ENCODE measurements at regions not wholly inside any gene's neighbourhood (a gene's known extent, or its start where the extent isn't known, plus 50 kb on each side); places are given as distances from the start of the nearest gene placed in this dataset.

GRCh38 chr4:164617911-164618310 lies 136.0 kb upstream of the SMIM31 start:
- H3K27me3 ChIP-seq (ENCODE audit: control insufficient read depth, insufficient read depth, low read length): no peaks in the 10 kb centered on the region
- H3K36me3 Mint-ChIP-seq: no peaks in the 10 kb centered on the region
- no peak overlapping the region for H3K4me3 ChIP-seq (ENCODE audit: low read length)
- H3K9me3 ChIP-seq (ENCODE audit: control insufficient read depth, insufficient read depth, low read length): peaks cover 3% of the 10 kb centered on the region
- TF ChIP-seq CTCF (IDR thresholded peaks at IDR 0.05): no peak
- intact Hi-C loops (cut with micrococcal nuclease): no loop called here
- ATAC-seq (no peak), DNase-seq (no peak)
- peaks cover 2 to 6% of the 10 kb centered on the region in 2 donors for H3K9me3 Mint-ChIP-seq
- no peaks in the 10 kb centered on the region for H3K4me1 Mint-ChIP-seq
- 77% methylated on average over 3 of the region's 3 CpGs for WGBS (ENCODE audit: insufficient coverage)
- no peaks in the 10 kb centered on the region for H3K27me3 Mint-ChIP-seq (ENCODE audit: low read depth in 2 of 2)
- no peak overlapping the region for H3K27ac ChIP-seq (ENCODE audit: low read length)
- H3K4me1 ChIP-seq (ENCODE audit: control insufficient read depth, insufficient read depth, low read length): no peaks in the 10 kb centered on the region
- H3K4me3 Mint-ChIP-seq: no peak overlapping the region
- no peaks in the 10 kb centered on the region for H3K36me3 ChIP-seq (ENCODE audit: control insufficient read depth, insufficient read depth, low read length)
- H3K27ac Mint-ChIP-seq: no peak overlapping the region

GRCh38 chr4:164621886-164622521 lies 131.9 kb upstream of the SMIM31 start:
- TF ChIP-seq CTCF (IDR thresholded peaks at IDR 0.05): no peak
- H3K27ac Mint-ChIP-seq: no peak overlapping the region
- Histone ChIP-seq H3K27ac (ENCODE audit: low read length) (no peak overlapping the region), H3K27me3 (ENCODE audit: control insufficient read depth, insufficient read depth, low read length) (no peaks in the 10 kb centered on the region), H3K36me3 (ENCODE audit: control insufficient read depth, insufficient read depth, low read length) (no peaks in the 10 kb centered on the region), H3K4me3 (ENCODE audit: low read length) (no peak overlapping the region), H3K9me3 (ENCODE audit: control insufficient read depth, insufficient read depth, low read length) (peaks cover 10% of the 10 kb centered on the region), H3K4me1 (ENCODE audit: control insufficient read depth, insufficient read depth, low read length) (no peaks in the 10 kb centered on the region)
- intact Hi-C loops (cut with micrococcal nuclease): no loop called here
- ATAC-seq: no peak
- WGBS (ENCODE audit: insufficient coverage): 87% methylated on average over 3 of the region's 4 CpGs
- H3K27me3 Mint-ChIP-seq (ENCODE audit: low read depth in 2 of 2): no peaks in the 10 kb centered on the region
- no peaks in the 10 kb centered on the region for H3K4me1 Mint-ChIP-seq
- no peaks in the 10 kb centered on the region for H3K36me3 Mint-ChIP-seq
- H3K9me3 Mint-ChIP-seq: peaks cover 6 to 8% of the 10 kb centered on the region in 2 donors
- no peak for DNase-seq
- no peak overlapping the region for H3K4me3 Mint-ChIP-seq

GRCh38 chr4:164623099-164623498 lies 130.8 kb upstream of the SMIM31 start:
- Histone ChIP-seq H3K36me3 (ENCODE audit: control insufficient read depth, insufficient read depth, low read length) (no peaks in the 10 kb centered on the region), H3K27ac (ENCODE audit: low read length) (no peak overlapping the region), H3K9me3 (ENCODE audit: control insufficient read depth, insufficient read depth, low read length) (peaks cover 10% of the 10 kb centered on the region), H3K4me3 (ENCODE audit: low read length) (no peak overlapping the region), H3K27me3 (ENCODE audit: control insufficient read depth, insufficient read depth, low read length) (no peaks in the 10 kb centered on the region), H3K4me1 (ENCODE audit: control insufficient read depth, insufficient read depth, low read length) (no peaks in the 10 kb centered on the region)
- Mint-ChIP-seq H3K36me3 (no peaks in the 10 kb centered on the region), H3K27ac (no peak overlapping the region), H3K4me1 (no peaks in the 10 kb centered on the region), H3K27me3 (ENCODE audit: low read depth in 2 of 2) (no peaks in the 10 kb centered on the region), H3K9me3 (peaks cover 10 to 12% of the 10 kb centered on the region in 2 donors), H3K4me3 (no peak overlapping the region)
- no peak for ATAC-seq
- DNase-seq: no peak
- no peak for TF ChIP-seq CTCF (IDR thresholded peaks at IDR 0.05)
- intact Hi-C loops (cut with micrococcal nuclease): no loop called here
- WGBS (ENCODE audit: insufficient coverage): 77% methylated on average over 1 of the region's 1 CpG

- no peak overlapping the region for H3K27ac Mint-ChIP-seq
- Histone ChIP-seq H3K4me1 (ENCODE audit: control insufficient read depth, insufficient read depth, low read length) (no peaks in the 10 kb centered on the region), H3K36me3 (ENCODE audit: control insufficient read depth, insufficient read depth, low read length) (no peaks in the 10 kb centered on the region), H3K9me3 (ENCODE audit: control insufficient read depth, insufficient read depth, low read length) (no peaks in the 10 kb centered on the region), H3K4me3 (ENCODE audit: low read length) (no peak overlapping the region), H3K27me3 (ENCODE audit: control insufficient read depth, insufficient read depth, low read length) (no peaks in the 10 kb centered on the region), H3K27ac (ENCODE audit: low read length) (no peak overlapping the region)
- ATAC-seq (no peak), DNase-seq (no peak)
- intact Hi-C loops (cut with micrococcal nuclease): no loop called here
- TF ChIP-seq CTCF (IDR thresholded peaks at IDR 0.05): no peak
- peaks cover 3% of the 10 kb centered on the region in 2 donors for H3K9me3 Mint-ChIP-seq
- no peak overlapping the region for H3K4me3 Mint-ChIP-seq
- no peaks in the 10 kb centered on the region for H3K4me1 Mint-ChIP-seq
- no peaks in the 10 kb centered on the region for H3K27me3 Mint-ChIP-seq (ENCODE audit: low read depth in 2 of 2)
- H3K36me3 Mint-ChIP-seq: no peaks in the 10 kb centered on the region
Observed at GRCh38 chr4:164639001-164639400, 114.9 kb upstream of the SMIM31 start.

Data from natural killer cell (primary cell).